B cell (primary cell): ENCODE measurements at regions not wholly inside any gene's neighbourhood (a gene's known extent, or its start where the extent isn't known, plus 50 kb on each side); places are given as distances from the start of the nearest gene placed in this dataset.

Experiments
- ATAC-seq: fragments of 200-7000 bp; cut with Tn5 transposase; one replicate; pipeline ENCODE4 v1.10.0; 2021; ENCODE audit warnings: low read depth, mild to moderate bottlenecking, moderate number of reproducible peaks, moderate library complexity
- CTCF ChIA-PET: fragments of 350-600 bp; sonication (Branson Sonifier 250); formaldehyde crosslinking; loops from one replicate; lab custom pipeline; 2021; ENCODE audit warnings: antibody characterized with exemption, inconsistent platforms; lab: Charles Lee
- POLR2A ChIA-PET: fragments of 350-600 bp; sonication (Branson Sonifier 250); formaldehyde crosslinking; loops from one replicate; lab custom pipeline; 2021; ENCODE audit warnings: antibody characterized with exemption; lab: Charles Lee
- DNase-seq: peaks from one replicate; pipeline ENCODE4 v3.0.0; 2013
- H2AFZ ChIP-seq: 2 replicates; pipeline ENCODE4 v1.6.1; 2012; ENCODE audit warnings: mild to moderate bottlenecking, low read depth, low read length; ENCODE audit not compliant: insufficient read depth, poor library complexity, severe bottlenecking
- H3K27ac ChIP-seq, 2 donors: 1 replicate in 1 of 2; 2 replicates in 1 of 2; pipeline ENCODE4 v1.5.1; 2012 to 2013; ENCODE audit warnings: low read length in 2 of 2, mild to moderate bottlenecking in 2 of 2, moderate library complexity in 1 of 2
- H3K27me3 ChIP-seq, 4 experiments: fragments of 200-600 bp in 1 of 4; sonication (generic) in 1 of 4; replicated peaks in 1 of 4; 1 replicate in 2 of 4; 2 replicates in 2 of 4; pipeline versions ENCODE4 v1.6.1 to v1.7.0; 2013 to 2016; ENCODE audit warnings: low read length in 3 of 4, mild to moderate bottlenecking in 2 of 4, mixed read lengths in 1 of 4, moderate library complexity in 1 of 4; ENCODE audit not compliant: insufficient read depth in 4 of 4, control insufficient read depth in 3 of 4; ENCODE audit errors: control extremely low read depth in 1 of 4
- H3K36me3 ChIP-seq, 2 experiments: replicated peaks in 1 of 2; 1 replicate in 1 of 2; 2 replicates in 1 of 2; pipeline versions ENCODE4 v1.6.1 to v1.7.1; 2013; ENCODE audit warnings: low read length in 1 of 2; ENCODE audit not compliant: insufficient read depth in 2 of 2, control insufficient read depth in 1 of 2; ENCODE audit errors: control extremely low read depth in 1 of 2, extremely low read depth in 1 of 2
- H3K4me1 ChIP-seq, 2 donors: fragments of 200-600 bp in 1 of 2; sonication (generic) in 1 of 2; 1 replicate in 1 of 2; 2 replicates in 1 of 2; pipeline versions ENCODE4 v1.5.1 to v1.6.1; 2013 to 2017; ENCODE audit warnings: low read length in 2 of 2; ENCODE audit not compliant: control insufficient read depth in 2 of 2, insufficient read depth in 2 of 2
- H3K4me2 ChIP-seq: replicated peaks from 2 replicates; pipeline ENCODE3; 2012; ENCODE audit warnings: mild to moderate bottlenecking, low read depth, low read length; ENCODE audit not compliant: poor library complexity, severe bottlenecking
- H3K4me3 ChIP-seq, 5 experiments: fragments of 200-600 bp in 1 of 5; sonication (generic) in 1 of 5; 1 replicate in 3 of 5; 2 replicates in 2 of 5; pipeline versions ENCODE4 v1.5.1 to v1.7.0; 2011 to 2016; ENCODE audit warnings: low read length in 4 of 5, mild to moderate bottlenecking in 4 of 5, low read depth in 2 of 5, control low read depth in 1 of 5, moderate library complexity in 1 of 5; ENCODE audit not compliant: insufficient read depth in 1 of 5; ENCODE audit errors: control extremely low read depth in 1 of 5, extremely low read depth in 1 of 5
- H3K79me2 ChIP-seq: fragments of 200-600 bp; sonication (generic); one replicate; pipeline ENCODE4 v1.6.0; 2016; ENCODE audit warnings: low read length; ENCODE audit not compliant: control insufficient read depth, insufficient read depth
- H3K9ac ChIP-seq: fragments of 200-600 bp; sonication (generic); 2 replicates; pipeline ENCODE4 v1.6.1; 2017; ENCODE audit warnings: mild to moderate bottlenecking, low read length, moderate library complexity
- H3K9me3 ChIP-seq, 3 donors: one replicate each; pipeline versions ENCODE4 v1.6.1 to v1.7.1; 2013; ENCODE audit warnings: low read length in 2 of 3; ENCODE audit not compliant: control insufficient read depth in 2 of 3, insufficient read depth in 1 of 3; ENCODE audit errors: control extremely low read depth in 1 of 3
- H4K20me1 ChIP-seq: 2 replicates; pipeline ENCODE4 v1.6.0; 2012; ENCODE audit warnings: mild to moderate bottlenecking, low read length; ENCODE audit not compliant: insufficient read depth, control insufficient read depth, poor library complexity, severe bottlenecking
- H3K27ac Mint-ChIP-seq: one replicate; pipeline ENCODE4 v1.8.0; 2021; ENCODE audit warnings: mixed read lengths
- H3K27me3 Mint-ChIP-seq: one replicate; pipeline ENCODE4 v1.8.0; 2021; ENCODE audit warnings: mixed read lengths
- H3K4me1 Mint-ChIP-seq: one replicate; pipeline ENCODE4 v1.8.0; 2021; ENCODE audit warnings: mixed read lengths
- H3K4me3 Mint-ChIP-seq: one replicate; pipeline ENCODE4 v1.8.0; 2021; ENCODE audit warnings: mixed read lengths
- H3K9me3 Mint-ChIP-seq: one replicate; pipeline ENCODE4 v1.8.0; 2022; ENCODE audit warnings: mixed read lengths; ENCODE audit not compliant: insufficient read depth
- CTCF ChIP-seq: fragments of 200-600 bp; IDR thresholded peaks from one replicate; pipeline ENCODE4 v1.8.0; 2022; ENCODE audit warnings: antibody characterized with exemption, mild to moderate bottlenecking
- EZH2 ChIP-seq: IDR thresholded peaks from 2 replicates; pipeline ENCODE4 v1.6.1; 2012; ENCODE audit warnings: borderline replicate concordance, low read depth, mild to moderate bottlenecking, moderate library complexity, low read length; ENCODE audit not compliant: insufficient read depth, poor library complexity, severe bottlenecking
- WGBS: methylation state at CpG from one replicate; pipeline ENCODE4 v1.1.5; 2013; ENCODE audit warnings: missing lambda C conversion rate; ENCODE audit not compliant: insufficient coverage; 5-methylcytosine and 5-hydroxymethylcytosine counted together
- intact Hi-C: fragments of 100-400 bp; cut with micrococcal nuclease; formaldehyde crosslinking; loops from one replicate; pipeline ENCODE4 v1.10.0; 2022

- ATAC-seq, result no peak
- no peaks in the 10 kb centered on the region for H3K27me3 ChIP-seq
- ChIA-PET CTCF (no interaction called here), POLR2A (no interaction called here)
- intact Hi-C loops, result no loop called here
- H3K36me3 ChIP-seq, result no peaks in the 10 kb centered on the region
- H2AFZ ChIP-seq, result no peak overlapping the region
- no peaks in the 10 kb centered on the region for H3K79me2 ChIP-seq
- Mint-ChIP-seq H3K4me1 (no peaks in the 10 kb centered on the region), H3K27me3 (no peaks in the 10 kb centered on the region), H3K4me3 (no peak overlapping the region), H3K9me3 (peaks cover 13% of the 10 kb centered on the region), H3K27ac (no peak overlapping the region)
- DNase-seq, result no peak
- H3K4me1 ChIP-seq, result no peaks in the 10 kb centered on the region
- no peak overlapping the region for H3K27ac ChIP-seq
- no peak overlapping the region for H3K4me2 ChIP-seq
- 86% methylated on average over 2 of the region's 2 CpGs for WGBS
- H3K9ac ChIP-seq, result no peak overlapping the region
- no peak for TF ChIP-seq CTCF
- no peak for TF ChIP-seq EZH2
- no peaks in the 10 kb centered on the region for H4K20me1 ChIP-seq
- no peak overlapping the region for H3K4me3 ChIP-seq
- peaks cover 0 to 4% (median 0%) of the 10 kb centered on the region in 3 donors for H3K9me3 ChIP-seq
These were observed 1336.7 kb downstream of the CDH11 start for GRCh38 chr16:63785170-63785569.

DNA sequence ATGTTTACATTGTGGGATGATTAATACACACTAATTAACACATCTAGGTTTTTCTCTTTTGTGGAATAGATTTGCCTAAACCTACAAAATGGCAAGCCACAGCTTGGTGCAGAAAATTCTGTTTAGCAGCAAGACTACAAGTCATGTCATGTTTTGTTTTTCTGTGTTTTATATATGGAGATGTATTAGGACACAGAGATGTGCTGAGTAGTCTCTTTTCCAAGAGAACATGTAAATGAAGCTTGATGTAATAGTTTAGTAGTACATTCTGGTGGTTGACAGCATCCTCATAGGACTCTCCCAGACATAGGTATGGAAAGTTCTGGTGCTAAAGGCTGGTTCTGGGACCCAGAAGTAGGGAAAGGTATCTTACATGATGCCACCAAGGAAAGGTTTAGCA, 1345.4 kb downstream of the CDH11 start:
- Histone ChIP-seq H3K27ac (no peak overlapping the region), H3K9ac (no peak overlapping the region), H3K4me3 (no peak overlapping the region), H3K4me2 (no peak overlapping the region), H3K79me2 (no peaks in the 10 kb centered on the region), H3K9me3 (no peaks in the 10 kb centered on the region), H4K20me1 (no peaks in the 10 kb centered on the region), H2AFZ (no peak overlapping the region), H3K27me3 (no peaks in the 10 kb centered on the region), H3K4me1 (no peaks in the 10 kb centered on the region), H3K36me3 (no peaks in the 10 kb centered on the region)
- no peaks in the 10 kb centered on the region for H3K4me1 Mint-ChIP-seq
- no peak overlapping the region for H3K4me3 Mint-ChIP-seq
- ATAC-seq (no peak), DNase-seq (no peak)
- TF ChIP-seq CTCF, result no peak
- POLR2A ChIA-PET, result no interaction called here
- H3K27me3 Mint-ChIP-seq, result no peaks in the 10 kb centered on the region
- H3K9me3 Mint-ChIP-seq, result peaks cover 2% of the 10 kb centered on the region
- no peak overlapping the region for H3K27ac Mint-ChIP-seq
- CTCF ChIA-PET, result no interaction called here
- intact Hi-C loops, result no loop called here
